Muscle layer of colon (tissue), 2 donors: ENCODE measurements at regions not wholly inside any gene's neighbourhood (a gene's known extent, or its start where the extent isn't known, plus 50 kb on each side); places are given as distances from the start of the nearest gene placed in this dataset.

ENCODE experiments used
- H3K27ac ChIP-seq: one replicate; pipeline ENCODE4 v1.7.0; 2013; ENCODE audit warnings: low read depth, mild to moderate bottlenecking, low read length, moderate library complexity
- H3K27me3 ChIP-seq, 2 donors: one replicate each; pipeline ENCODE4 v1.7.0; 2013; ENCODE audit warnings: low read length in 2 of 2, mild to moderate bottlenecking in 2 of 2; ENCODE audit not compliant: insufficient read depth in 2 of 2, control insufficient read depth in 1 of 2
- H3K36me3 ChIP-seq: one replicate; pipeline ENCODE4 v1.7.0; 2013; ENCODE audit warnings: mild to moderate bottlenecking, low read length; ENCODE audit not compliant: insufficient read depth
- H3K4me1 ChIP-seq: one replicate; pipeline ENCODE4 v1.7.0; 2013; ENCODE audit warnings: mild to moderate bottlenecking, low read length; ENCODE audit not compliant: insufficient read depth
- H3K4me3 ChIP-seq, 2 donors: one replicate each; pipeline ENCODE4 v1.7.0; 2013; ENCODE audit warnings: low read length in 2 of 2, low read depth in 1 of 2, mild to moderate bottlenecking in 1 of 2, moderate library complexity in 1 of 2
- H3K9ac ChIP-seq: one replicate; pipeline ENCODE4 v1.7.0; 2013; ENCODE audit warnings: low read length
- H3K9me3 ChIP-seq: one replicate; pipeline ENCODE4 v1.7.0; 2013; ENCODE audit warnings: mild to moderate bottlenecking, low read length
- donor health status: abdominal sarcoma.
- donor health status: Adenocarcinoma of cecum.

- H3K4me3 ChIP-seq, result no peak overlapping the region
- H3K27me3 ChIP-seq, result no peaks in the 10 kb centered on the region
- H3K9ac ChIP-seq, result no peak overlapping the region
- H3K4me1 ChIP-seq, result peaks cover 31% of the 10 kb centered on the region
- H3K36me3 ChIP-seq, result no peaks in the 10 kb centered on the region
- H3K9me3 ChIP-seq, result no peaks in the 10 kb centered on the region
- H3K27ac ChIP-seq, result no peak overlapping the region
Observed at GRCh38 chr12:91273560-91273959, 90.9 kb upstream of the DCN start.

DNA sequence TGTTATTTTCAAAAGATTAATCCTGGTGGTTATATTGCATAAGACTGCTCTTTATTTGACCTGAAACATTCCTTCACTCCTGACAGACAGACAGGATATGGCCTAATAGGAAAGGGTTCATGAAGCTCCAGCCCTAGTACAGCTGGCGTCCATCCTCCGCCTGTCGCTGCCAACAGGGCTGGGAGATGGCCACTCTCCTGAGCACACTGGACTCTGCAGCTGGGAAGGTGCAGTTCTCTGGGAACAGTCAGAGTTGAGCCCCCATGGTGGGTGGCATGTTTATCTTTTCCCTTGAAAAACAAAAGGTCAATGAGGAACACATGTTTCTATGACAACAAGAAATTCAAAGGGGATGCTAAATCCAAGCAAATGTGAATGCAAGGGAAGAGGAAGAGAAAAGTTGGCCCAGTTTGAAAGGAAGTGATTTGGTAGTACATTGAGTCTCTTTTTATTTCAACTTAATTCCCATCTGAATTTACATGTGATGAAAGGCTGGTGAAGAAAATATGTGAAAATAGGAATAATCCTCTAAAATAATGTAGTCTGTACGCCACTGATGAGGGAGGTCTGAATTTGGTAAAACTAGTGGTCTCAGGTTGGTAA lies 89.9 kb upstream of the DCN start:
- Histone ChIP-seq H3K9ac (no peak overlapping the region), H3K36me3 (no peaks in the 10 kb centered on the region), H3K9me3 (no peaks in the 10 kb centered on the region), H3K27ac (no peak overlapping the region), H3K4me1 (peaks cover 31% of the 10 kb centered on the region), H3K27me3 (no peaks in the 10 kb centered on the region), H3K4me3 (no peak overlapping the region)

GRCh38 chr12:91271185-91271584 lies 88.6 kb upstream of the DCN start:
- no peak overlapping the region for H3K4me3 ChIP-seq
- H3K9ac ChIP-seq, result no peak overlapping the region
- no peaks in the 10 kb centered on the region for H3K9me3 ChIP-seq
- H3K27ac ChIP-seq, result no peak overlapping the region
- H3K36me3 ChIP-seq, result no peaks in the 10 kb centered on the region
- H3K27me3 ChIP-seq, result no peaks in the 10 kb centered on the region
- peaks cover 24% of the 10 kb centered on the region for H3K4me1 ChIP-seq

- Histone ChIP-seq H3K27ac (no peak overlapping the region), H3K9me3 (no peaks in the 10 kb centered on the region), H3K4me1 (no peaks in the 10 kb centered on the region), H3K36me3 (no peaks in the 10 kb centered on the region), H3K9ac (no peak overlapping the region), H3K27me3 (no peaks in the 10 kb centered on the region), H3K4me3 (no peak overlapping the region)
Observed at GRCh38 chr12:91267039-91267438, 84.4 kb upstream of the DCN start.

DNA sequence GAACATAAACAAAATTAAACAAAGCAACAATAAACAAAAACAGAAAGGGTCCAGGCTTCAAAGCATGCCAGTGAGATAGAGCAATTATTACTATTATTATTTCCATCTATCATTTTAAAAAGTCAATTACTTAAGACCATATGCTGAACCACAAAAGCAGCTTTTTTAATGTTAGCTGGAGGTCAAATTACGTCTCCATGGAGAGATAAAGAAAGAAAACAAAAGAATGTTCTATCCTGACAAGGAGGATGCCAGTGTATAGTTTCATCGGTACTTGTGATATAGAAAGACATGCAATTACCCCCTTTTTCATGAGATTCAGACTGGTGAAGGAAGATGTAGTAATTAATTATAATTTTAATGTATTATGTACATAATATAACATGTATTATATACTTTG lies 81.6 kb upstream of the DCN start:
- Histone ChIP-seq H3K9me3 (no peaks in the 10 kb centered on the region), H3K4me3 (no peak overlapping the region), H3K4me1 (no peaks in the 10 kb centered on the region), H3K9ac (no peak overlapping the region), H3K27ac (no peak overlapping the region), H3K27me3 (no peaks in the 10 kb centered on the region), H3K36me3 (no peaks in the 10 kb centered on the region)

DNA sequence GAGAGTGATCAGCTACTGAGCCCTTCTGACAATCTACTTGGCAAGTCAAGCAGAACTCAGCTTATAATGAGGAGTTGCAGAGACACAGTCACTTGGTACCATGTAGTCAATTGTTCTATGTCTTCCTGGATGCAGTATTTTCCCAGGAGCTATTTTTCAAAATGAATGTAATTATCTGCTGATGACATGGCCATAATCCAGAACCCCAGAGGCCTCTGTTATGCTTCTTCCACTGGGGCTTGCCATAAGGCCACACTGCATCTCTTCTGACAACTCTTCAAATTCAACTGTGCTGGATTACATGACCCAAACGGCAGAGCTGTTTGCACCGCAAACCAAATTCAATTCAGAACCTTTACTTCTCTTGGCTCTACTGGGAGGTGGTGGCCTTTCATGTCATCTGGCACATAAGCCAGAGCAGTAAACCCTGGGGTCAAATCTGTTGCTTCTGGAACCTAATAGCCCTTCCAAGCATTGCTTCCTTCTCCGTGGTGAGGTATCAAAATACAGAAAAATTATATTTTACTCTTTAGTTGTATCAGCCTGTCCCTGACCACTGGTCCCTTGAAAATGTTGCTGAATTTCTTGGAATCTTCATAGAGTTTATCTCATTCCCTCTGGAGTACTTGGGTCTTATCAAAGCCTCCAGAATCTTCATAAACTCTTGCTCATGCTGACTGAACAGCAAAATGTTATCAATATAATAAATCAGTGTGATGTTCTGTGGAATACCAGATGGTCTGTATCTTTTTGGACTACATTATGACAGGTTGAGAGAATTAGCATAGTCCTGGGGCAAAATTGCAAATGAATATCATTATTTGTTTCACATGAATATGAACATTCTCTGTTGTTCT lies 79.4 kb upstream of the DCN start:
- no peaks in the 10 kb centered on the region for H3K4me1 ChIP-seq
- no peak overlapping the region for H3K4me3 ChIP-seq
- H3K27me3 ChIP-seq, result no peaks in the 10 kb centered on the region
- H3K9ac ChIP-seq, result no peak overlapping the region
- no peak overlapping the region for H3K27ac ChIP-seq
- no peaks in the 10 kb centered on the region for H3K36me3 ChIP-seq
- H3K9me3 ChIP-seq, result no peaks in the 10 kb centered on the region

DNA sequence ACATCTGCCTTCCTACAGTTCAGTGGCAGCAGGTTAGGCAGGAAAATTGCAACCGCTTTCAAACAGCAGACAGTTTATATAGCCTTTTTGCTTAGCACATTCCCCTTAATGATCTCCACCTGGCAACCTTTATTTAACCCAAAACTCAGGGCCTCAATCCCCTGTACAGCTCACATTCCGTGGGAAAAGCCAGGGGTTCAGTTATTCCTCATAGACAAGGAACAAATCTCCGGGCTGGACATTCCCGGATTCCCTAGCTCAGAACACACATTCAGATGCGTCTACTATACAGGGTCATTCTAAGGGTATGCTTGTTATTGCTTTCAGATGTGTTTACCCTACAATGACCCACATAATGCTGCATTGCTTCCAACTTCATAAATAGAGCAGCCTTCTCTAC lies 73.8 kb upstream of the DCN start:
- H3K9me3 ChIP-seq, result no peaks in the 10 kb centered on the region
- H3K9ac ChIP-seq, result no peak overlapping the region
- no peak overlapping the region for H3K27ac ChIP-seq
- H3K27me3 ChIP-seq, result no peaks in the 10 kb centered on the region
- H3K36me3 ChIP-seq, result no peaks in the 10 kb centered on the region
- H3K4me3 ChIP-seq, result no peak overlapping the region
- no peaks in the 10 kb centered on the region for H3K4me1 ChIP-seq

GRCh38 chr12:91252341-91252740 lies 69.7 kb upstream of the DCN start:
- H3K9me3 ChIP-seq, result no peaks in the 10 kb centered on the region
- H3K9ac ChIP-seq, result no peak overlapping the region
- H3K36me3 ChIP-seq, result no peaks in the 10 kb centered on the region
- no peak overlapping the region for H3K4me3 ChIP-seq
- no peak overlapping the region for H3K27ac ChIP-seq
- H3K27me3 ChIP-seq, result no peaks in the 10 kb centered on the region
- no peaks in the 10 kb centered on the region for H3K4me1 ChIP-seq

DNA sequence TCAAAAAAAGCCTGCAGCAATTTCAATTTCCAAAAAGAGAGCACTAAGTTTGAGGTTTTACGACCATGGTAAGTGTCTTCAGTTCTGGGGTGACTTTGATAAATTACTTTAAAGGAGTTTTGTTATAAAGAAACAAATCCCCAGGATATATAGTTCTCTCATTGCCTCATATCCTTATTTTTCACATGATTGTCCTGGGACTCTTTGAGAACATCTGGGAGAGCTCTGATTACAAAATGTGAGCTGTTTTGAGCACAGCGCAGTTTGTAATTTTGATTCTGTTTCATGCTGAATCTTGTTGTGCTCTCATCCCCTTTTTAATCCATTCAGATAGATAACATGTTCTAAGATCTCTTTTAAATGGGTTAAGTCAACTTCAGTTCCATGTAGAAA lies 67.7 kb upstream of the DCN start:
- no peak overlapping the region for H3K9ac ChIP-seq
- no peaks in the 10 kb centered on the region for H3K4me1 ChIP-seq
- no peaks in the 10 kb centered on the region for H3K9me3 ChIP-seq
- no peaks in the 10 kb centered on the region for H3K36me3 ChIP-seq
- no peaks in the 10 kb centered on the region for H3K27me3 ChIP-seq
- H3K4me3 ChIP-seq, result no peak overlapping the region
- H3K27ac ChIP-seq, result no peak overlapping the region

DNA sequence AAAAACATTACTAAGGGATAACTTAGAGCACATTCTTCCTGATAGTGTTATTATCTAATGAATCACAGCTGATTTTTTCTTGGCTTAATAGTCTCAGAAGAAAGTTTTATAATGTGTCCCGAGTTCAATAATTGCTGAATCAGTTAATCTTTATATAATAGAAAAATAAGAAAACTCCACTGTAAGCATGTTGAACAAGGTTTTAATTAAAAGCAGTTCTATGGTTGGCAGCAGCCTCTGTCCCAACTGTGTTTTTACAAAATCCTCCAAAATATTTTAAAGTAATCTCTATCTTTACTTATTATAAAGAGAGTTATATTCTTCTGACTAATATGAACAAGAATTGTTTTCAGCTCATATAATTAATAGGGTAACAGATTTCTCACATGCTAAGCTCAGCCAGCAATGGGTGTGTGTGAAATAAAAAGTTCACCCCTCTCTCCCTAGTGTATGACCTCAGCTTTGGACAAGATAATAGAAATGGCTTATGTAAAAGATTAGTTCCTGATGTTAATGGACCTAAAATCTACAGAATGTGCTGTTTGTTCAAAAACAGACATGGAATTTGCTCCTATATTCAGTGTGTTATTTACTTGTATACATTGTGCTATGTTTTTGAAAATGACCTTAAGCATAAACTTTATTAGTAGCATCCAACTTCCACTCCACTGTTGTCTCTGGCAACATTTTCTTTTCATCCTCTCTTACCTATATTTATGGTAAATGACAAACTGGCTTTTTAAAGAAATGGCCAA lies 67.1 kb upstream of the DCN start:
- H3K4me1 ChIP-seq, result no peaks in the 10 kb centered on the region
- no peak overlapping the region for H3K27ac ChIP-seq
- no peak overlapping the region for H3K9ac ChIP-seq
- no peaks in the 10 kb centered on the region for H3K27me3 ChIP-seq
- no peaks in the 10 kb centered on the region for H3K36me3 ChIP-seq
- H3K4me3 ChIP-seq, result no peak overlapping the region
- H3K9me3 ChIP-seq, result no peaks in the 10 kb centered on the region

- Histone ChIP-seq H3K27ac (no peak overlapping the region), H3K4me1 (no peaks in the 10 kb centered on the region)
Observed at GRCh38 chr12:91249054-91249453, 66.4 kb upstream of the DCN start.

More at GRCh38 chr12:91249054-91249453, 66.4 kb upstream of the DCN start:
- Histone ChIP-seq H3K9me3 (no peaks in the 10 kb centered on the region), H3K36me3 (no peaks in the 10 kb centered on the region), H3K4me3 (no peak overlapping the region), H3K9ac (no peak overlapping the region), H3K27me3 (no peaks in the 10 kb centered on the region)
